DOHH2 (cell line): ENCODE measurements at regions not wholly inside any gene's neighbourhood (a gene's known extent, or its start where the extent isn't known, plus 50 kb on each side); places are given as distances from the start of the nearest gene placed in this dataset.

ENCODE experiments used
- H3F3A ChIP-seq: fragments of 200-600 bp; sonication (generic), shearing (Covaris generic); 2 replicates; pipeline ENCODE4 v1.6.0; 2016; ENCODE audit warnings: antibody characterized with exemption, mild to moderate bottlenecking; ENCODE audit not compliant: control insufficient read depth, insufficient read depth
- H3K27ac ChIP-seq: fragments of 200-600 bp; sonication (generic); 2 replicates; pipeline ENCODE4 v1.5.1; 2014; ENCODE audit warnings: low read depth, mild to moderate bottlenecking, low read length, moderate library complexity
- H3K27me3 ChIP-seq: fragments of 200-600 bp; sonication (generic); 2 replicates; pipeline ENCODE4 v1.6.1; 2014; ENCODE audit warnings: mild to moderate bottlenecking, low read length, mixed read lengths; ENCODE audit not compliant: control insufficient read depth
- H3K36me3 ChIP-seq: fragments of 200-600 bp; sonication (generic); 2 replicates; pipeline ENCODE4 v1.6.1; 2014; ENCODE audit warnings: mild to moderate bottlenecking, low read length, moderate library complexity, mixed read lengths; ENCODE audit not compliant: control insufficient read depth
- H3K4me1 ChIP-seq: fragments of 200-600 bp; sonication (generic); 2 replicates; pipeline ENCODE4 v1.6.1; 2014; ENCODE audit warnings: mild to moderate bottlenecking, low read length, mixed read lengths; ENCODE audit not compliant: control insufficient read depth
- H3K4me2 ChIP-seq: fragments of 200-600 bp; sonication (generic); 2 replicates; pipeline ENCODE4 v1.6.0; 2014; ENCODE audit warnings: mild to moderate bottlenecking, low read length, moderate library complexity
- H3K4me3 ChIP-seq: fragments of 200-600 bp; sonication (generic); 2 replicates; pipeline ENCODE4 v1.5.1; 2014; ENCODE audit warnings: mild to moderate bottlenecking, low read length, mixed read lengths
- H3K79me2 ChIP-seq: fragments of 200-600 bp; sonication (generic); 2 replicates; pipeline ENCODE4 v1.6.1; 2014; ENCODE audit warnings: mild to moderate bottlenecking, low read length, mixed read lengths; ENCODE audit not compliant: control insufficient read depth
- H3K9me2 ChIP-seq: fragments of 200-600 bp; sonication (generic); replicated peaks from 2 replicates; pipeline ENCODE4 v1.6.1; 2014; ENCODE audit warnings: mild to moderate bottlenecking, low read length, mixed read lengths; ENCODE audit not compliant: control insufficient read depth
- H3K9me3 ChIP-seq: fragments of 200-600 bp; sonication (generic); 2 replicates; pipeline ENCODE4 v1.6.1; 2014; ENCODE audit warnings: antibody characterized with exemption, low read length, mixed read lengths; ENCODE audit not compliant: control insufficient read depth, insufficient read depth
- H4K20me1 ChIP-seq: fragments of 200-600 bp; sonication (generic); 2 replicates; pipeline ENCODE4 v1.6.0; 2014; ENCODE audit warnings: low read depth, mild to moderate bottlenecking, antibody characterized with exemption, low read length, moderate library complexity; ENCODE audit not compliant: control insufficient read depth, insufficient read depth
- EZH2phosphoT487 ChIP-seq: fragments of 200-600 bp; sonication (generic); IDR thresholded peaks from 2 replicates; pipeline ENCODE4 v1.6.1; 2017; ENCODE audit warnings: borderline replicate concordance, mild to moderate bottlenecking, antibody characterized with exemption, low read length, moderate library complexity, mixed read lengths
- TF ChIP-seq, protein P1 (sequence below): fragments of 200-600 bp; sonication (generic); IDR thresholded peaks from one replicate; pipeline ENCODE4 v1.5.1; 2014; ENCODE audit warnings: antibody characterized with exemption, mild to moderate bottlenecking, low read depth, low read length; ENCODE audit not compliant: poor library complexity, severe bottlenecking

DNA sequence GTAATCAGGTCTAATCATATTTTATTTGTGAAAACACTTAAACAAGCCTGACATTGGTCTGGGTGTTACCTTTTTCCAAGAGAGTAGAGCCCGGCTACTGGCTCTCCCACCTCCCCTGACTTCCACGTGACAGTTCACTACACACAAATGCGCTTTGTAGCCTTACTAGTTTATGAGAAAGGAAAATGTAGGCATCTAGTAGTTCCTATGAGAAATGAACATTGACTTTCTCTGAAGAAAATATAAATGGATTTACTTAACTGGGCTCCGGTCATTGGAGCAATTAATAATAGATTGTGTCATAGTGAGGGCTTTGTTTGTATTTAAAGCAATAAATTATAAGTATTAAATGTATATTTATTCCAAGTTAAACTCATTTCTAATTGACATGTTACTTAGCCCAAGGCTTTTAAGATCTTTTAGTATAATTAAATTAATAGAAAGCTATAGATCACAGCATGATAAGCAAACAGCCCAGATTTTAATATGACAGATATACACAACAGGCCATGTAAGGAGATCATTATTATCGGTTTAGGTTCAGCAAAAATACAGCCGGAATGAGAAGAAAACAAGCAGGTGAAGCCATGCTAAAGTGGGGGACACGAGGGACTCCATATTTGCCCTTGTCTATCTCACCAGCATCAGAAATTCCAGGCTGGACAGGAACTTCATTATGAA lies 756.5 kb upstream of the ADAMTS16 start:
- Histone ChIP-seq H3K27ac (no peak overlapping the region), H3K36me3 (no peaks in the 10 kb centered on the region), H3K27me3 (no peaks in the 10 kb centered on the region), H3K4me3 (no peak overlapping the region), H4K20me1 (no peaks in the 10 kb centered on the region), H3K9me2 (no peaks in the 10 kb centered on the region), H3K79me2 (no peaks in the 10 kb centered on the region), H3K4me2 (no peak overlapping the region), H3K9me3 (no peaks in the 10 kb centered on the region), H3F3A (no peaks in the 10 kb centered on the region), H3K4me1 (no peaks in the 10 kb centered on the region)
- TF ChIP-seq, protein P1, sequence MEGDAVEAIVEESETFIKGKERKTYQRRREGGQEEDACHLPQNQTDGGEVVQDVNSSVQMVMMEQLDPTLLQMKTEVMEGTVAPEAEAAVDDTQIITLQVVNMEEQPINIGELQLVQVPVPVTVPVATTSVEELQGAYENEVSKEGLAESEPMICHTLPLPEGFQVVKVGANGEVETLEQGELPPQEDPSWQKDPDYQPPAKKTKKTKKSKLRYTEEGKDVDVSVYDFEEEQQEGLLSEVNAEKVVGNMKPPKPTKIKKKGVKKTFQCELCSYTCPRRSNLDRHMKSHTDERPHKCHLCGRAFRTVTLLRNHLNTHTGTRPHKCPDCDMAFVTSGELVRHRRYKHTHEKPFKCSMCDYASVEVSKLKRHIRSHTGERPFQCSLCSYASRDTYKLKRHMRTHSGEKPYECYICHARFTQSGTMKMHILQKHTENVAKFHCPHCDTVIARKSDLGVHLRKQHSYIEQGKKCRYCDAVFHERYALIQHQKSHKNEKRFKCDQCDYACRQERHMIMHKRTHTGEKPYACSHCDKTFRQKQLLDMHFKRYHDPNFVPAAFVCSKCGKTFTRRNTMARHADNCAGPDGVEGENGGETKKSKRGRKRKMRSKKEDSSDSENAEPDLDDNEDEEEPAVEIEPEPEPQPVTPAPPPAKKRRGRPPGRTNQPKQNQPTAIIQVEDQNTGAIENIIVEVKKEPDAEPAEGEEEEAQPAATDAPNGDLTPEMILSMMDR = no peak
- TF ChIP-seq EZH2phosphoT487 = no peak

DNA sequence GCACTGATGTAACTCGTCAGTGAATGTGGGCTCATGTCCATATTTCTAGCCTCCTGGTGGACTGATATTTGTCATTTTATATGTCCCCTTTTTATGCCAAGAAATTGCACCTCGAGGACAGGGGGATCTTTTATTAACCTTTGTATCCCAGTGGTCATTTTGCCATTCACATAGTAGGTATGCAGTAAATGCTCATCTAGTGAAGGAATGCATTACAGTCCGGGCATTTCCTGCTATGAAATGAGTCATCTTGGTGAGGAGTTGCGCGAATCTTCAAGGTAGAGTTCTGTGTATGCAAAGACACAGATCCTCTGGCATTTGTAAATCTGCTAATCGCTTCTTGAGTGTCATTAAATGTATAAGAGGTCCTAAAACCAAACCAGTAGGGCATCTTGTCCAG lies 755.5 kb upstream of the ADAMTS16 start:
- H3K9me2 ChIP-seq = no peaks in the 10 kb centered on the region
- no peaks in the 10 kb centered on the region for H3K9me3 ChIP-seq
- H3K4me1 ChIP-seq = no peaks in the 10 kb centered on the region
- H3K27me3 ChIP-seq = no peaks in the 10 kb centered on the region
- H3K4me2 ChIP-seq = no peak overlapping the region
- TF ChIP-seq, protein P1 = no peak
- TF ChIP-seq EZH2phosphoT487 = no peak
- H3F3A ChIP-seq = no peaks in the 10 kb centered on the region
- H3K4me3 ChIP-seq = no peak overlapping the region
- H3K79me2 ChIP-seq = no peaks in the 10 kb centered on the region
- no peaks in the 10 kb centered on the region for H4K20me1 ChIP-seq
- H3K36me3 ChIP-seq = no peaks in the 10 kb centered on the region
- H3K27ac ChIP-seq = no peak overlapping the region

DNA sequence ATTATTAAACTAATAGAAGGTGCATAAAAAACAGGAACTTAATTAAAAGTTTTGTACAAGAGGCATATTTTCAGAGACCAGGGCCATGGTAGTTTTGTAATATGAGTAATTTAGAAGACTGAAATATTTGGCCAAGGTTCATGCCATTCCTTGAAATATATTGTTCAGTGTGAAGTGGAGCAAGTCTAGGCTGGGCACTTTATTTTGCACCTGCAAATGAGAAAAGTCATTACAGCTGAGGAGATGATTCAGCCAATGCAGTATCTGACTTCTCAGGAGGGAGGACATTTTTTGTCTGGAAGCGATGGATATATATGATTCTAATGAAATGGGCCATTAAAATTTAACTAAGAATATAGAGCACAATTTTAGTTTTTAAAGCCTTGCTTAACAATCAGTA lies 754.0 kb upstream of the ADAMTS16 start:
- TF ChIP-seq, protein P1 = no peak
- TF ChIP-seq EZH2phosphoT487 = no peak
- no peaks in the 10 kb centered on the region for H3K9me2 ChIP-seq

More for the DNA sequence above, 754.0 kb upstream of the ADAMTS16 start:
- no peaks in the 10 kb centered on the region for H3K36me3 ChIP-seq
- H3K79me2 ChIP-seq = no peaks in the 10 kb centered on the region
- no peak overlapping the region for H3K4me2 ChIP-seq
- no peaks in the 10 kb centered on the region for H3F3A ChIP-seq
- no peak overlapping the region for H3K27ac ChIP-seq
- no peaks in the 10 kb centered on the region for H3K4me1 ChIP-seq
- H4K20me1 ChIP-seq = no peaks in the 10 kb centered on the region
- no peaks in the 10 kb centered on the region for H3K27me3 ChIP-seq
- no peak overlapping the region for H3K4me3 ChIP-seq
- no peaks in the 10 kb centered on the region for H3K9me3 ChIP-seq
